IMR-90 (cell line): ENCODE measurements at regions not wholly inside any gene's neighbourhood (a gene's known extent, or its start where the extent isn't known, plus 50 kb on each side); places are given as distances from the start of the nearest gene placed in this dataset.

ENCODE experiments used
- ATAC-seq: fragments of 200-7000 bp; cut with Tn5 transposase; 2 replicates; pipeline ENCODE4 v1.9.1; 2020; ENCODE audit warnings: low read depth, mild to moderate bottlenecking, moderate library complexity
- BruUV-seq: library from RNA; stranded (reverse); fragments of 400-500 nt; replicated peaks from 2 replicates; lab custom pipeline; 2021; lab: Mats Ljungman, UMichigan
- CTCF ChIA-PET: fragments of 300-600 bp; formaldehyde crosslinking; extraction: SDS; loops from one replicate; lab custom pipeline; 2021; ENCODE audit warnings: antibody characterized with exemption; lab: Yijun Ruan, JAX
- POLR2A ChIA-PET: fragments of 300-600 bp; sonication (Branson Sonifier 250); formaldehyde crosslinking; loops from one replicate; lab custom pipeline; 2022; ENCODE audit warnings: antibody characterized with exemption; ENCODE audit not compliant: unreplicated experiment; lab: Charles Lee
- DNase-seq: peaks from one replicate; pipeline ENCODE4 v3.0.0; 2013
- H2AFZ ChIP-seq: replicated peaks from 2 replicates; pipeline ENCODE3; 2013; ENCODE audit warnings: low read length, mild to moderate bottlenecking; ENCODE audit not compliant: poor library complexity
- H2AK5ac ChIP-seq: 2 replicates; pipeline ENCODE4 v1.6.1; 2013; ENCODE audit warnings: low read depth, low read length, inconsistent platforms
- H2AK9ac ChIP-seq: replicated peaks from 2 replicates; pipeline ENCODE3; 2013; ENCODE audit warnings: mild to moderate bottlenecking, low read depth, low read length, moderate library complexity; ENCODE audit not compliant: poor library complexity
- H2BK120ac ChIP-seq: 2 replicates; pipeline ENCODE4 v1.6.1; 2013; ENCODE audit warnings: low read depth, low read length, inconsistent platforms
- H2BK15ac ChIP-seq: 3 replicates; pipeline ENCODE4 v1.6.1; 2013; ENCODE audit warnings: low read depth, low read length, inconsistent platforms
- H2BK20ac ChIP-seq: 2 replicates; pipeline ENCODE4 v1.6.1; 2013; ENCODE audit warnings: low read depth, mild to moderate bottlenecking, inconsistent platforms, low read length, moderate library complexity
- H2BK5ac ChIP-seq: 2 replicates; pipeline ENCODE4 v1.6.1; 2013; ENCODE audit warnings: mild to moderate bottlenecking, low read depth, low read length, inconsistent platforms; ENCODE audit not compliant: poor library complexity, severe bottlenecking
- H3K14ac ChIP-seq: replicated peaks from 2 replicates; pipeline ENCODE4 v1.6.1; 2013; ENCODE audit warnings: low read depth, low read length, inconsistent platforms
- H3K18ac ChIP-seq: 2 replicates; pipeline ENCODE4 v1.6.1; 2013; ENCODE audit warnings: low read depth, low read length, control low read depth
- H3K23ac ChIP-seq: 2 replicates; pipeline ENCODE4 v1.6.1; 2013; ENCODE audit warnings: low read depth, low read length, inconsistent platforms
- H3K27ac ChIP-seq: 2 replicates; pipeline ENCODE4 v1.5.1; 2013; ENCODE audit warnings: mild to moderate bottlenecking, control low read depth, low read length; ENCODE audit not compliant: insufficient read depth
- H3K27me3 ChIP-seq: 2 replicates; pipeline ENCODE4 v1.6.1; 2013; ENCODE audit warnings: low read length; ENCODE audit not compliant: control insufficient read depth, insufficient read depth
- H3K36me3 ChIP-seq: 2 replicates; pipeline ENCODE4 v1.6.1; 2013; ENCODE audit warnings: low read length, mixed read lengths; ENCODE audit not compliant: control insufficient read depth, insufficient read depth
- H3K4ac ChIP-seq: 2 replicates; pipeline ENCODE4 v1.6.1; 2013; ENCODE audit warnings: low read depth, low read length, inconsistent platforms
- H3K4me1 ChIP-seq: 2 replicates; pipeline ENCODE4 v1.6.1; 2013; ENCODE audit warnings: low read length, mixed read lengths; ENCODE audit not compliant: control insufficient read depth, insufficient read depth
- H3K4me2 ChIP-seq: 2 replicates; pipeline ENCODE4 v1.6.1; 2013; ENCODE audit warnings: low read depth, mild to moderate bottlenecking, control low read depth, low read length, moderate library complexity
- H3K4me3 ChIP-seq: 2 replicates; pipeline ENCODE4 v1.5.1; 2013; ENCODE audit warnings: low read depth, mild to moderate bottlenecking, control low read depth, low read length, moderate library complexity; ENCODE audit not compliant: insufficient read depth
- H3K56ac ChIP-seq: 2 replicates; pipeline ENCODE4 v1.6.1; 2013; ENCODE audit warnings: low read length, inconsistent platforms; ENCODE audit not compliant: insufficient read depth; ENCODE audit errors: extremely low read depth
- H3K79me1 ChIP-seq, 2 experiments: 2 replicates each; pipeline ENCODE4 v1.6.1; 2013; ENCODE audit warnings: low read length in 2 of 2, inconsistent platforms in 1 of 2, low read depth in 1 of 2
- H3K9ac ChIP-seq: 2 replicates; pipeline ENCODE4 v1.6.1; 2013; ENCODE audit warnings: low read depth, low read length, control low read depth
- H3K9me1 ChIP-seq: 2 replicates; pipeline ENCODE4 v1.6.1; 2013; ENCODE audit warnings: low read length, inconsistent platforms; ENCODE audit not compliant: insufficient read depth
- H3K9me3 ChIP-seq: 2 replicates; pipeline ENCODE4 v1.6.1; 2013; ENCODE audit warnings: low read length; ENCODE audit not compliant: control insufficient read depth, insufficient read depth
- H4K20me1 ChIP-seq: 2 replicates; pipeline ENCODE4 v1.6.1; 2013; ENCODE audit warnings: low read length, inconsistent platforms; ENCODE audit not compliant: insufficient read depth
- H4K5ac ChIP-seq: 2 replicates; pipeline ENCODE4 v1.6.1; 2013; ENCODE audit warnings: mild to moderate bottlenecking, low read depth, low read length, control low read depth
- H4K8ac ChIP-seq, 2 experiments: 2 replicates each; pipeline ENCODE4 v1.6.1; 2013; ENCODE audit warnings: low read depth in 2 of 2, low read length in 2 of 2, control low read depth in 1 of 2, inconsistent platforms in 1 of 2
- H4K91ac ChIP-seq: 2 replicates; pipeline ENCODE4 v1.6.1; 2013; ENCODE audit warnings: low read depth, low read length, inconsistent platforms; ENCODE audit not compliant: insufficient read depth
- BHLHE40 ChIP-seq: fragments of 150-350 bp; IDR thresholded peaks from 2 replicates; pipeline ENCODE4 v1.6.1; 2016; ENCODE audit warnings: mild to moderate bottlenecking, low read depth, low read length
- CEBPB ChIP-seq: IDR thresholded peaks from 2 replicates; pipeline ENCODE4 v1.6.1; 2012; ENCODE audit warnings: low read depth, low read length, improper control_type of control experiment
- CHD1 ChIP-seq: IDR thresholded peaks from 2 replicates; pipeline ENCODE4 v1.6.1; 2012; ENCODE audit warnings: low read depth, low read length, improper control_type of control experiment
- ELK1 ChIP-seq: fragments of 150-350 bp; IDR thresholded peaks from 2 replicates; pipeline ENCODE4 v1.6.1; 2016; ENCODE audit warnings: low read depth, mild to moderate bottlenecking, low read length, moderate library complexity, borderline replicate concordance
- MAFK ChIP-seq: IDR thresholded peaks from 2 replicates; pipeline ENCODE4 v1.6.1; 2012; ENCODE audit warnings: low read depth, low read length, improper control_type of control experiment
- MAZ ChIP-seq: IDR thresholded peaks from 2 replicates; pipeline ENCODE4 v1.6.1; 2012; ENCODE audit warnings: low read depth, mild to moderate bottlenecking, low read length, improper control_type of control experiment, moderate library complexity, borderline replicate concordance
- MXI1 ChIP-seq: IDR thresholded peaks from 2 replicates; pipeline ENCODE4 v1.6.1; 2012; ENCODE audit warnings: low read depth, mild to moderate bottlenecking, low read length, moderate library complexity, borderline replicate concordance
- NFE2L2 ChIP-seq: fragments of 150-350 bp; IDR thresholded peaks from 2 replicates; pipeline ENCODE4 v1.6.1; 2016; ENCODE audit warnings: low read depth, mild to moderate bottlenecking, low read length
- POLR2A ChIP-seq: IDR thresholded peaks from 2 replicates; pipeline ENCODE4 v1.6.1; 2012; ENCODE audit warnings: mild to moderate bottlenecking, low read depth, low read length
- RAD21 ChIP-seq: IDR thresholded peaks from 2 replicates; pipeline ENCODE4 v1.6.1; 2012; ENCODE audit warnings: low read length, improper control_type of control experiment
- RCOR1 ChIP-seq: IDR thresholded peaks from 2 replicates; pipeline ENCODE4 v1.6.1; 2012; ENCODE audit warnings: mild to moderate bottlenecking, low read length, improper control_type of control experiment; ENCODE audit not compliant: insufficient replicate concordance
- RFX5 ChIP-seq: IDR thresholded peaks from 2 replicates; pipeline ENCODE4 v1.8.0; 2012; ENCODE audit warnings: low read depth, mild to moderate bottlenecking, low read length, moderate library complexity
- SMC3 ChIP-seq: fragments of 150-350 bp; IDR thresholded peaks from 2 replicates; pipeline ENCODE4 v1.6.1; 2016; ENCODE audit warnings: low read depth, mild to moderate bottlenecking, antibody characterized with exemption, low read length, moderate library complexity
- USF2 ChIP-seq: fragments of 150-350 bp; IDR thresholded peaks from 2 replicates; pipeline ENCODE4 v1.6.1; 2017; ENCODE audit warnings: mild to moderate bottlenecking, antibody characterized with exemption, low read length, low read depth
- whole genome bisulfite sequencing, 2 experiments: methylation state at CpG; one replicate each; pipeline versions ENCODE4 v1.1.5 to v1.1.7; 2013; ENCODE audit warnings: missing lambda C conversion rate in 2 of 2; ENCODE audit not compliant: insufficient read length in 1 of 2; ENCODE audit errors: extremely low coverage in 2 of 2; 5-methylcytosine and 5-hydroxymethylcytosine counted together
- dilution Hi-C: fragments of 300-500 bp; cut with HindIII; formaldehyde crosslinking; loops from one replicate; pipeline ENCODE4 v1.14.3; 2018; ENCODE audit warnings: low sequenced_read_pairs; ENCODE audit not compliant: unreplicated experiment
- in situ Hi-C: fragments of 300-500 bp; cut with MboI; formaldehyde crosslinking; loops from 3 replicates; pipeline ENCODE4 v1.14.3; 2019; ENCODE audit warnings: low sequenced_read_pairs, inconsistent platforms, mixed read lengths
- intact Hi-C: fragments of 100-400 bp; cut with micrococcal nuclease; formaldehyde crosslinking; loops from 2 replicates; pipeline ENCODE4 v1.10.0; 2022

GRCh38 chr15:62299541-62299940, 134.5 kb upstream of the C2CD4B start:
- Histone ChIP-seq H4K8ac (no peak overlapping the region), H3K9ac (no peak overlapping the region), H3K4me2 (no peak overlapping the region), H4K20me1 (no peaks in the 10 kb centered on the region), H3K27ac (no peak overlapping the region), H3K14ac (no peak overlapping the region), H2BK120ac (no peak overlapping the region), H3K9me3 (no peaks in the 10 kb centered on the region; the same call in 1 of the 2 replicates), H3K4ac (no peak overlapping the region), H3K36me3 (no peaks in the 10 kb centered on the region), H4K91ac (no peak overlapping the region), H2AFZ (no peak overlapping the region), H3K56ac (no peak overlapping the region), H2BK15ac (no peak overlapping the region), H2AK9ac (no peak overlapping the region), H2AK5ac (no peak overlapping the region), H2BK20ac (no peak overlapping the region), H3K18ac (no peak overlapping the region), H3K27me3 (peaks cover 43% of the 10 kb centered on the region), H4K5ac (no peak overlapping the region), H3K4me1 (no peaks in the 10 kb centered on the region), H3K4me3 (no peak overlapping the region), H2BK5ac (no peak overlapping the region), H3K23ac (no peak overlapping the region), H3K79me1 (no peaks in the 10 kb centered on the region), H3K9me1 (no peaks in the 10 kb centered on the region)
- whole genome bisulfite sequencing, 2 experiments, result 85% methylated on average over 8 of the region's 10 CpGs; no CpG with 5 or more reads in 1 of the 2 experiments
- ATAC-seq (no peak), DNase-seq (no peak)
- BruUV-seq, result no TSS peak
- dilution Hi-C loops (no loop called here), intact Hi-C loops (no loop called here), in situ Hi-C loops (no loop called here)
- TF ChIP-seq BHLHE40, result no peak
- TF ChIP-seq POLR2A, result no peak
- no peak for TF ChIP-seq RFX5
- TF ChIP-seq SMC3, result no peak
- TF ChIP-seq USF2, result no peak
- no peak for TF ChIP-seq MAFK
- no peak for TF ChIP-seq MXI1
- no peak for TF ChIP-seq MAZ
- no peak for TF ChIP-seq CHD1
- no peak for TF ChIP-seq NFE2L2
- TF ChIP-seq CEBPB, result no peak
- no peak for TF ChIP-seq RCOR1
- no peak for TF ChIP-seq ELK1
- TF ChIP-seq RAD21, result no peak
- POLR2A ChIA-PET, result no interaction called here
- CTCF ChIA-PET, result no interaction called here
